ENCODE measurements at regions not wholly inside any gene's neighbourhood (a gene's known extent, or its start where the extent isn't known, plus 50 kb on each side); places are given as distances from the start of the nearest gene placed in this dataset.

- TF ChIP-seq CTCF (IDR thresholded peaks at IDR 0.05): no peak
- no peak for TF ChIP-seq POLR2A (IDR thresholded peaks at IDR 0.05; ENCODE audit: low read depth)
- no peak for TF ChIP-seq EP300 (IDR thresholded peaks at IDR 0.05)
- TF ChIP-seq POLR2AphosphoS5 (IDR thresholded peaks at IDR 0.05): no peak
Observed at GRCh38 chrX:13370713-13371112, 50.9 kb upstream of the ATXN3L start.

Measured in esophagus muscularis mucosa (tissue), 4 donors.